GM06990 (cell line): ENCODE measurements at regions not wholly inside any gene's neighbourhood (a gene's known extent, or its start where the extent isn't known, plus 50 kb on each side); places are given as distances from the start of the nearest gene placed in this dataset.
A peak's percentile ranks its signal among the peaks of the same experiment; 100 is the strongest.

Source experiments
- DNase-seq: peaks from one replicate; pipeline ENCODE4 v3.0.0-alpha.2; 2011; ENCODE audit not compliant: insufficient read length; ENCODE audit errors: extremely low read depth
- H3K27me3 ChIP-seq: replicated peaks from 2 replicates; pipeline ENCODE4 v1.6.0; 2011; ENCODE audit warnings: low read length; ENCODE audit not compliant: control insufficient read depth, insufficient read depth
- H3K36me3 ChIP-seq: 2 replicates; pipeline ENCODE4 v1.5.1; 2011; ENCODE audit warnings: low read length; ENCODE audit not compliant: control insufficient read depth, insufficient read depth
- H3K4me3 ChIP-seq: replicated peaks from 2 replicates; pipeline ENCODE4 v1.5.1; 2011; ENCODE audit warnings: low read depth, mild to moderate bottlenecking, control low read depth, low read length
- CTCF ChIP-seq: IDR thresholded peaks from 2 replicates; pipeline ENCODE4 v1.5.1; 2011; ENCODE audit warnings: low read length, control low read depth, mild to moderate bottlenecking, inconsistent platforms; ENCODE audit not compliant: insufficient read depth, poor library complexity, severe bottlenecking

DNA sequence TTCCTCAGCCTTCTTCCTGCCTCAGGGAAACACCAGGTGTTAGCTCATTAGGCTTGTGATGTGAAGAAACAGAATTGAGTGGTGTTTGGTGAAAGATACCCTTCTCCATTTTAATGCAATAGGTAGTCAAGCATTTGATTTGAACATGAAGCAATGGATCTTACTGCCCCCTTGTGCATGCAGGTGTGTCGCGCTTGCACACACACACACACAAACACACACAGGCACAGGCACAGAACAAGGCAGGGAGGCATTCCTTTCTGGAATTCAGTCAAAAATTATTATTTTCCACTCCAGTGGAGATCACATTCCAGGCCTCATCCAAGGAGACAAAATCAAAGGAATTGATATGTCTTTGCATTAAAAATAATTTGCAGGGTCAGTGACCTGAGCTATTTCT lies 667.0 kb upstream of the MARCKS start:
- Histone ChIP-seq H3K4me3 (no peak overlapping the region), H3K27me3 (no peaks in the 10 kb centered on the region), H3K36me3 (no peaks in the 10 kb centered on the region)
- no peak for DNase-seq
- peak; percentile 19 for TF ChIP-seq CTCF

- Histone ChIP-seq H3K36me3 (no peaks in the 10 kb centered on the region), H3K27me3 (no peaks in the 10 kb centered on the region), H3K4me3 (no peak overlapping the region)
- TF ChIP-seq CTCF: no peak
- DNase-seq: no peak
Observed at GRCh38 chr6:113194090-113194489, 663.1 kb upstream of the MARCKS start.

GRCh38 chr6:113202852-113203714 lies 654.1 kb upstream of the MARCKS start:
- H3K4me3 ChIP-seq: no peak overlapping the region
- TF ChIP-seq CTCF: no peak
- DNase-seq: no peak
- H3K36me3 ChIP-seq: no peaks in the 10 kb centered on the region
- H3K27me3 ChIP-seq: no peaks in the 10 kb centered on the region

DNA sequence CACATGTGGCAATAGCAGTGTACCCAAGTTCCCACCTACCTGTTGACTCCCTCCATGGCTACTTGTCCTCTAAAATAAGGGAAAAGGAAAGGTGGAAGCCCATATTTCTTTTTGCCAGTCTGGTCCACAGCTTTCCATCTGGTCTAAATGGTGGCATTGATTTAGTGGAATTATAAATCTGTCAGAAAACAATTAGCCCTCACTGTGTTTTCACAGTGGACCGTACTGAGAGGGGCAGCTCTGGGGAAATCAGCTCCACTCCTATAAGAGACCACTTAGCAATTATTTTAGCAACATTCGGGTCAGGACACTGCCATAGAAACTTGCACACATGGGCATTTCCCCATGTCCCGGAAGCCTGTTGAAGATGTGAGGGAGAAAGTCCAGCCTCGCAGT lies 653.4 kb upstream of the MARCKS start:
- TF ChIP-seq CTCF: no peak

GRCh38 chr6:113205553-113205952 lies 651.6 kb upstream of the MARCKS start:
- no peak for DNase-seq
- Histone ChIP-seq H3K4me3 (no peak overlapping the region), H3K27me3 (no peaks in the 10 kb centered on the region), H3K36me3 (no peaks in the 10 kb centered on the region)
- TF ChIP-seq CTCF: no peak

More for the DNA sequence above, 653.4 kb upstream of the MARCKS start:
- Histone ChIP-seq H3K36me3 (no peaks in the 10 kb centered on the region), H3K4me3 (no peak overlapping the region), H3K27me3 (no peaks in the 10 kb centered on the region)
- no peak for DNase-seq
